IPS DF 4.7 (cell line): ENCODE measurements at regions not wholly inside any gene's neighbourhood (a gene's known extent, or its start where the extent isn't known, plus 50 kb on each side); places are given as distances from the start of the nearest gene placed in this dataset.
A peak's percentile ranks its signal among the peaks of the same experiment; 100 is the strongest.
"Not testable (repeated sequence)": the region's sequence is repeated elsewhere in the genome, so short reads cannot be mapped to it uniquely, and the experiment has no call there.

Experiments
- DNase-seq: peaks from one replicate; pipeline ENCODE4 v3.0.0-alpha.2; 2013; ENCODE audit warnings: low spot score; ENCODE audit errors: extremely low read depth

DNA sequence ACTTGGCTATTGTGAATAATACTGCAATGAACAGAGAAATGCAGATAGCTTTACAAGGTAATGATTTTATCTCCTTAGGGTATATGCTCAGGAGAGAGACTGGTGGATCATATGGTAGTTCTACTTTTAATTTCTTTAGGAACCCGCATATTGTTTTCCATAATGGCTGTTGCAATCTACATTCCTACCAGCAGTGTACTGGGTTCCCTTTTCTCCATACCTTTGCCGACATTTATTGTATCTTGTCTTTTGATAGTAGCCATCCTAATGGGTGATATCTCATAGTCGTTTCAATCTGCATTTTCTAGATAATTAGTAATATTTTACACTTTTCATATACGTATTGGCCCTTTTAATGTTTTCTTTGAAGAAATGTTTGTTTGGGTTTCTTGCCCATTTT lies 702.9 kb upstream of the ACVR2A start:
- DNase-seq = no peak

DNA sequence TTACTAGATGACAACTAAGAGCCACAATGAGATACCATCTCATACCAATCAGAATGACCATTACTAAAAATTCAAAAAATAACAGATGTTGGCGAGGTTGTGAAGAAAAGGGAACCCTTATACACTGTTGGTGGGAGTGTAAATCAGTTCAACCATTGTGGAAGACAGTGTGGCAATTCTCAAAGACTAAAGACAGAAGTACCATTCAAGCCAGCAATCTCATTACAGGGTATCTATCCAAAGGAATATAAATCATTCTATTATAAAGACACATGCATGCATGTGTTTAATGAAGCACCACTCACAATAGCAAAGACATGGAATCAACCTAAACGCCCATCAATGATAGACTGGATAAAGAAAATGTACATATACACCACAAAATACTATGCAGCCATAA lies 705.1 kb upstream of the ACVR2A start:
- not testable (repeated sequence) for DNase-seq

- DNase-seq = no peak
These were observed 707.1 kb upstream of the ACVR2A start for GRCh38 chr2:147137711-147138110.

DNA sequence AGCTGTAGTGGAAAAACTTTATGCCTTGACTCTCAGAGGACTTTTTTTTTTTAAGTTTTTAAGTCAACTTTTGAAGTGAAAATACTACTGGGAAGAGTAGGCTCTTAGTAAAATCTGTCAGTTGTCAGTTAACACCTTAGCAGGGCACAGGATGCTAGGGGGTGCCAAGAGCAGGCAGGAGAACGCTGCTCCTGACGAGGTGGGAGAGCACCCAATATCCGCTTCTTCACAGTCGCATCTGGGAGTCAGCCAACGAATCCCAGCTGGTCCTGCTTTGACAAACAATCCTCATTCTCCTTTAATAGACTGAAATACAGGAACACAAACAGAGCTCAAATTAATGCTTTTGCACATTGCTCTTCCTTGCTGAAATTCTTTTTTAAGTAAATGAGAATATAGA lies 709.5 kb upstream of the ACVR2A start:
- no peak for DNase-seq

GRCh38 chr2:147133286-147133908 lies 711.4 kb upstream of the ACVR2A start:
- DNase-seq = no peak

- DNase-seq = no peak
These were observed 719.7 kb upstream of the ACVR2A start for GRCh38 chr2:147125145-147125544.

GRCh38 chr2:147122944-147123343 lies 721.9 kb upstream of the ACVR2A start:
- DNase-seq = no peak

GRCh38 chr2:147110962-147111361 lies 733.9 kb upstream of the ACVR2A start:
- no peak for DNase-seq

- DNase-seq = no peak
These were observed 734.5 kb upstream of the ACVR2A start for GRCh38 chr2:147110317-147110716.

- no peak for DNase-seq
These were observed 735.5 kb upstream of the ACVR2A start for GRCh38 chr2:147109291-147109690.

- no peak for DNase-seq
These were observed 736.3 kb upstream of the ACVR2A start for GRCh38 chr2:147108548-147108947.

DNA sequence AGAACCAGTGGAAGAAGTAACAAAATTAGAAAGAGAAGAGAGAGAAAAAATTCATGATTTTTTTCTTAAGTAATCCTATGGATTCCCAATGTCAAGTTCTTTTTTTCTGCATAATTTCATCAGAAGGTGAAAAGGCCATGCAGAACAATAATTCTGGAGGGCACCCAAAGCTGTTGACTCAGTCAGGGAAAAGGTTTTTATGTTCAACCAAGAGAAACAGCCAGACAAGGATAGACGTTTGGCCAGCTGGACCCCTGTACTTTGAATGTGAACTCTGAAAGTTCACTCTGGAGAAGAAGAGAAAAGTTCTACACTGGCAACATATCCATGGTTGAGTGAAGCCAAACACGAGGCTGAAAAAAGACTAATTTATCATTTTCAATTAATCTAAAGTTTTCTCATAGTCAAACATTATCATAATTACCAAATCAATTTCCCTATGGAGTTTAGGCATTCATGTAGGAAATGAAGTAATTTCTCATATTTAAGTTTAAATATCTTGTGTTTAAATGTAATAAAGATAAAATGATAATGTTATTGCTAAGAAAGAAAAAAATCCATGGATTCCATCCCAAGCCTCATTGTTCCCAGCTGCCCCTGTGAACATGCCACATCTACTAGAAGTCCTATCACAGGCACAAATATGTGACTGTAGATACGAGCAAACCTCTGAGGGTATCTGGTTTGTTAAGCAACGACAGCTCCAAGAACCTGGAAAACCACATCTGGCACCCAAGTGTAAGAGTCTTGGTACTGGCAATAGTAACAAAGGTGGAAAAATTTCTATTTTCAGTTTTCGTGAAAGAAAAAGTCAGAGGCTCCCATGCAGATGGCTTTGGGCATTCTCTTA lies 742.7 kb upstream of the ACVR2A start:
- DNase-seq = no peak

DNA sequence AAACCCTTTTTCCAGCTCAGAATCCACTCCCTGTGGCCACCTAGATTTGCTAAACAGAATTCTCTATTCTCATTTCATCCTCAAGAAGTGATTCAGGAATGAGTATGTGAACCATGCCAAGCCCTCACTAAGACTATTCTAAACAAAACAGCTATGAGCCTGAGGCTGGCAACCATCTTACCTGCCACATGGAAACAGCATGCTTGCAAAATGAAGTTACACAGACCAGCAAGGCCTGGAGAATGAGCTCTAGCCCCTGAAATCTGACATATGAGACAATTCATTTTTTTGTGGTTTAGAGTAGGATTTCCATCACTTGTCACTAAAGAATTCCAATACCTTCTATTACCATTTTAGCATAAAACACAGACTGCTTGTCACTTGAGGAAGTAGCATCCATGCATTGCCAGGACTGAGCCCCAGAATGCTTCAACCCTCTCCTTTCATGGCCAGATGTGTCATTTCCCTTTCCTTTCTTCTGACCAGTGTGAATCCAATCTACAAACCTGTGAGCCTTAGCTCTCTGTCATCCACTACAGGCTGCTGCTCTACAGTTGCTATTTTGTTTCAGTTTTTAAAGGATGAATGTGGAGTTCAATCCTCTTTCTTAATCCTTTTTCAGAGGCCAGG lies 744.3 kb upstream of the ACVR2A start:
- DNase-seq = no peak

DNA sequence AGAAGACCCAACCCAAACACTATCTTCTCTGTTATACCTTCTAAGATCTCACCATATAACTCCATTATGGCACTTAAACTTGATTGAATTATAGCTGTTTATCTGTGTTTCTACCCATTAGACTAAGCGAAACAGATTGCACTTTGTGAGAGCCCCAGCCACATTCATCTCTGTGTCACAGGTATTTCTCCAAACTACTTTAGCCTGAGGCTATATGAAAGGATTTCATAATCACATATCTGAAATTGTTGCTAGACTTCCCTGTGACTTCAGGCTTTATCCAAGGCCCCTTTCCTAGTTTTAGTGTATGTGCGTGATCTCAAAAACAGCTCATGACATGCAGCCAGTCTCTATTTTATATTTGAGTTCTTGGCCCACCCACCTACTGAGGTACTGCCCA lies 745.0 kb upstream of the ACVR2A start:
- no peak for DNase-seq

DNA sequence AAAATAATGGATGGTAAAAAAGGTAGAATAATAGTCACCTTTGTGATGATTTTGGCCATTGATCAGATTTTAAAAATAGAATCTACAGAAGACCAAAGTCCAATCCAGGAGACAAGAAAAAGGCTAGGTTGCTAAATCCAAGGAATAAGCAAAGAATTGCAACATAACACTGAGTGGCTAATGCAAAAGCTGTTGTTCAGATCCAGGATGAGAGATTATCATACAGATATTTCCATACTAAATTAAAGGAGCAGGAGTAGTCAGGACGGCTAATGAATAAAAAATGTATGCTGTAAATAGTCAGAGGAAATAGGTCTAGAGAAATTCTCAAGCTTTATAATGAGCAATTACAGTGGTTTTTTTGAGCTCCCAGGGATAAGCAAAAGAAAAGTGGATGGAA lies 745.9 kb upstream of the ACVR2A start:
- DNase-seq = no peak

DNA sequence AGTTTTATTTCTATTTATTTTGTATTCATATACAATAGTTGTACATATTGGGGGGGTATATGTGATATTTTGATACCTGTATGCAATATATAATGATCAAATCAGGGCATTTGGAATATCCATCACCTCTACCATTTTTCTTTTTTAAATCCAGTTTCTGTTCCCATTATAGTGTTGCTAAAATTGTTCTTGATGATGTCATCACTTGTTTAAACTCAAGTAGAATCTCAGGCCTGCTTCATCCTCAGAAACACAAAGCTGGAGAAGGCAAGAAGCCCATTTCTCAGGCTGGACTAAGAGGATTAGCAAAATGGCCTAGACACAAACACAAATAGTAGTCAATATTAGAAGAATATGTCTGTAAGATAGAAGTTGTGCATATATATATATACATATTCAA lies 747.1 kb upstream of the ACVR2A start:
- no peak for DNase-seq

- no peak for DNase-seq
These were observed 748.2 kb upstream of the ACVR2A start for GRCh38 chr2:147096671-147097070.

GRCh38 chr2:147095376-147095775 lies 749.5 kb upstream of the ACVR2A start:
- no peak for DNase-seq

- peak; percentile 16 for DNase-seq
These were observed 750.8 kb upstream of the ACVR2A start for GRCh38 chr2:147094077-147094476.

- no peak for DNase-seq
These were observed 752.6 kb upstream of the ACVR2A start for GRCh38 chr2:147092266-147092665.

DNA sequence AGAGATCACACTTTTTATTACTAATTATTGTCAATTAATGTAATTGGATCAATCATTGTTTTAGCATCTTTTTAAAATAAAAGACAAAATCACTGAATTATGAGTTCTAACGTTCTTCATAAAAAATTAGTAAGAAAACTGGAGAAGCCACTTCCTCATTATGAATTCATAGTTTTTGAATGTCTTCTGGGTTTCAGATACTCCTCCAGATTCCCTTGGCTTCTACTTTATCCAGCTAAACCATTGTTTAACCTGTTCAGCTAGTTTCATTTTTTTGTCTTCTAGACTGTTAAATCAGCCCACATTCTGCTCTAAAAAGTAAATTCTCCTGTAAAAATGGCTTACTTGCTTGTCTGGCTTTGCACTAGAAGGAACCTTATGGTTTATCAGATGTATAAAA lies 753.4 kb upstream of the ACVR2A start:
- no peak for DNase-seq

DNA sequence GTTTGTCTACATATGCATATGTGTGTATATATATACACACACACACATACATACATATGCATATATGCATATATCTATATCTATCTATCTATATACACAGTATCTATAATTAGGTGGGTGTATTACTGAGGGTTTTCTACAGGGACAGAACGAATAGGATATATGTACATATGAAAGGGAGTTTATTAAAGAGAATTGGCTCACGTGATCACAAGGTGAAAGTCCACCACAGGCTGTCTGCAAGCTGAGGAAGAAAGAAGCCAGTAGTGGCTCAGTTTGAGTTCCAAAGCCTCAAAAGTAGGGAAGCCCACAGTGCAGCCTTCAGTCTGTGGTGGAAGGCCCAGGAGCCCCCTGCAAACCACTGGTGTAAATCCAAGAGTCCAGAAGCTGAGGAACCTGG lies 756.0 kb upstream of the ACVR2A start:
- no peak for DNase-seq

GRCh38 chr2:147086715-147087114 lies 758.1 kb upstream of the ACVR2A start:
- no peak for DNase-seq
